Ovary (tissue), 7 donors: ENCODE measurements at regions not wholly inside any gene's neighbourhood (a gene's known extent, or its start where the extent isn't known, plus 50 kb on each side); places are given as distances from the start of the nearest gene placed in this dataset.
A peak's percentile ranks its signal among the peaks of the same experiment; 100 is the strongest.

Source experiments
- DNase-seq, 5 donors: peaks; one replicate each; pipeline ENCODE4 v3.0.0-alpha.2; 2019 to 2020
- H3K27ac ChIP-seq, 2 donors: fragments of 200-600 bp; one replicate each; pipeline versions ENCODE4 v1.5.1 to v1.8.0; 2019 to 2022
- H3K27me3 ChIP-seq: fragments of 200-600 bp; one replicate; pipeline ENCODE4 v1.8.0; 2022
- H3K36me3 ChIP-seq: fragments of 200-600 bp; sonication (generic); one replicate; pipeline ENCODE4 v1.5.1; 2019
- H3K4me1 ChIP-seq: one replicate; pipeline ENCODE4 v1.8.1; 2013; ENCODE audit warnings: mild to moderate bottlenecking, moderate library complexity; ENCODE audit not compliant: insufficient read depth
- H3K4me3 ChIP-seq: fragments of 200-600 bp; sonication (generic); one replicate; pipeline ENCODE4 v1.5.1; 2017
- H3K9me3 ChIP-seq, 2 donors: fragments of 200-600 bp in 1 of 2; sonication (generic) in 1 of 2; one replicate each; pipeline versions ENCODE4 v1.5.1 to v1.8.1; 2013 to 2019; ENCODE audit warnings: mild to moderate bottlenecking in 1 of 2, moderate library complexity in 1 of 2
- CTCF ChIP-seq, 3 donors: fragments of 450-650 bp in 2 of 3; fragments of 200-600 bp in 1 of 3; IDR thresholded peaks; one replicate each; pipeline versions ENCODE4 v1.5.1 to v1.8.0; 2016 to 2022; ENCODE audit warnings: antibody characterized with exemption in 3 of 3, mild to moderate bottlenecking in 1 of 3
- EP300 ChIP-seq: sonication (generic); formaldehyde crosslinking; IDR thresholded peaks from one replicate; pipeline ENCODE4 v1.6.1; 2017; ENCODE audit warnings: antibody characterized with exemption
- POLR2A ChIP-seq: fragments of 450-650 bp; IDR thresholded peaks from one replicate; pipeline ENCODE4 v1.6.1; 2017; ENCODE audit warnings: antibody characterized with exemption, mild to moderate bottlenecking, moderate library complexity
- WGBS, 3 donors: extraction: QIAGEN DNeasy Blood & Tissue Kit in 1 of 3; methylation state at CpG; one replicate each; pipeline versions ENCODE4 v1.1.5 to v1.1.7; 2013 to 2017; 5-methylcytosine and 5-hydroxymethylcytosine counted together
- intact Hi-C, 4 donors: fragments of 100-400 bp; cut with DNase I; formaldehyde crosslinking; loops; one replicate each; pipeline versions ENCODE4 v1.11.0 to v1.15.1; 2022 to 2023
- donor health status: DM: no; HTN: no; CAD: no; lungs with moderate emphysema.
- donor health status: DM: no; HTN: no; CAD: no.
- donor health status: Bipolar disorder and iron deficiency.
- donor health status: DM: no; HTN: no; CAD: no.
- donor health status: DM: yes; HTN: yes; CAD: no.

- Histone ChIP-seq H3K4me1 (no peaks in the 10 kb centered on the region), H3K27ac (no peak overlapping the region), H3K9me3 (no peaks in the 10 kb centered on the region), H3K4me3 (no peak overlapping the region), H3K36me3 (no peaks in the 10 kb centered on the region), H3K27me3 (no peaks in the 10 kb centered on the region)
- intact Hi-C loops: no loop called here
- no peak for DNase-seq
- TF ChIP-seq EP300: no peak
- no peak for TF ChIP-seq CTCF (IDR thresholded peaks at IDR 0.05)
- TF ChIP-seq POLR2A: no peak
- whole genome bisulfite sequencing, 3 donors: 57 to 74% (median 64%) methylated on average over 5 of the region's 5 CpGs
Observed at GRCh38 chrX:68930542-68931317, 101.9 kb downstream of the EFNB1 start.

- 60 to 69% (median 68%) methylated on average over 9 of the region's 9 CpGs for WGBS, 3 donors
- intact Hi-C loops: no loop called here
Observed at GRCh38 chrX:68929332-68930150, 100.7 kb downstream of the EFNB1 start.

GRCh38 chrX:68928401-68928800, 99.6 kb downstream of the EFNB1 start:
- intact Hi-C loops: no loop called here
- Histone ChIP-seq H3K9me3 (no peaks in the 10 kb centered on the region), H3K27me3 (no peaks in the 10 kb centered on the region), H3K36me3 (no peaks in the 10 kb centered on the region), H3K27ac (no peak overlapping the region), H3K4me1 (no peaks in the 10 kb centered on the region), H3K4me3 (no peak overlapping the region)
- TF ChIP-seq POLR2A (no peak), CTCF (IDR thresholded peaks at IDR 0.05) (no peak), EP300 (no peak)
- 86 to 88% (median 87%) methylated on average over 7 of the region's 7 CpGs for WGBS, 3 donors
- no peak for DNase-seq

More at GRCh38 chrX:68929332-68930150, 100.7 kb downstream of the EFNB1 start:
- Histone ChIP-seq H3K27ac (no peak overlapping the region), H3K4me3 (no peak overlapping the region), H3K27me3 (no peaks in the 10 kb centered on the region), H3K4me1 (no peaks in the 10 kb centered on the region), H3K9me3 (no peaks in the 10 kb centered on the region), H3K36me3 (no peaks in the 10 kb centered on the region)
- DNase-seq: peak; percentile 43 to 58 (median 52)
- TF ChIP-seq POLR2A (no peak), CTCF (IDR thresholded peaks at IDR 0.05) (no peak), EP300 (no peak)

- DNase-seq: no peak
- Histone ChIP-seq H3K27ac (no peak overlapping the region), H3K4me1 (no peaks in the 10 kb centered on the region), H3K9me3 (no peaks in the 10 kb centered on the region), H3K4me3 (no peak overlapping the region), H3K27me3 (no peaks in the 10 kb centered on the region), H3K36me3 (no peaks in the 10 kb centered on the region)
- TF ChIP-seq CTCF (IDR thresholded peaks at IDR 0.05) (no peak), POLR2A (no peak), EP300 (no peak)
- WGBS, 3 donors: 71 to 90% (median 77%) methylated on average over 5 of the region's 5 CpGs
- intact Hi-C loops: no loop called here
Observed at GRCh38 chrX:68927178-68927577, 98.4 kb downstream of the EFNB1 start.
